Activated CD4-positive, alpha-beta T cell treated with anti-CD3 and anti-CD28 coated beads, Interleukin-2, Interleukin-4, amounts not matched to agents 100 ng/mL and 50 ng/mL, durations not matched to agents 16 hours and 8 hours (primary cell): ENCODE measurements at regions not wholly inside any gene's neighbourhood (a gene's known extent, or its start where the extent isn't known, plus 50 kb on each side); places are given as distances from the start of the nearest gene placed in this dataset.
"Not testable (repeated sequence)": the region's sequence is repeated elsewhere in the genome, so short reads cannot be mapped to it uniquely, and the experiment has no call there.

Source experiments
- DNase-seq: peaks from one replicate; pipeline ENCODE4 v3.0.0-alpha.2; 2020; ENCODE audit warnings: low spot score

DNA sequence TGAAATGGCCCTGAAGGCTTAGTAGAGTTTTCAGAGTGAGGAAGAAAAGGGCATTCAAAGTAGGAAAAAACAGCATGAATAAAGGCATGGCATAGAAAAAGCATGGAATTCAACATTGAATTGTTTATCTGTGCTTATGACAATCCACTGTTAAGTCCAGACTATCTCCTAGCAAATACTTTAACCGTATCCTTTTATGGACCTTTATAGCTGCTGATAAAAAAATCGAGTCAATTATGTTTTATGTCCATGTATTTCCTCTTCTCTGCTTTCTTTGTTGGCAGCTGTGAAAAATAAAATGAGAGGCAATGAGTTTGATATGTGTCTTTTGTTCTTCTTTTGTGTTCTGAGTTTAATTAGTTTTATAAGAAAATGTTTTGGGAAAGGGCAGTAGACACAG, 70.4 kb downstream of the TDRD15 start:
- DNase-seq: no peak

DNA sequence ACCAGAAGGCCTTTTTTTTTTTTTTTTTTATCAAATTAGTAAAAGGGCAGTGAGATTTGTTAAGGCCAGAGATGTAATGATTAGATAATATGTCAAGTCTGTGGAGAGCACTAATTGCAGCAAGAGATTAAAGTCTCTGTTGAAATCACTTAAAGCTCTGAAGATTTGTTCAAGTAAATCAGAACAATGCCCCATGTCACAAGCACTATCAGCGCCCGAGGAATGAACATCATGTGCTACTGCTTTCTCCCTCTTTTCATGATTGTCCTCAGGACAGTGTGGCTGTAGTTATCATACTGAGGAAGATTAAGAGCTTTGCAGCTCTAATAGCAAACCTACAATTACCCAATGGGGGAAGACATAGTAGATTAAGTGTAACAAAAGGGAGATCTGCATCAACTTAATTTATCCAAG, 71.1 kb downstream of the TDRD15 start:
- no peak for DNase-seq

DNA sequence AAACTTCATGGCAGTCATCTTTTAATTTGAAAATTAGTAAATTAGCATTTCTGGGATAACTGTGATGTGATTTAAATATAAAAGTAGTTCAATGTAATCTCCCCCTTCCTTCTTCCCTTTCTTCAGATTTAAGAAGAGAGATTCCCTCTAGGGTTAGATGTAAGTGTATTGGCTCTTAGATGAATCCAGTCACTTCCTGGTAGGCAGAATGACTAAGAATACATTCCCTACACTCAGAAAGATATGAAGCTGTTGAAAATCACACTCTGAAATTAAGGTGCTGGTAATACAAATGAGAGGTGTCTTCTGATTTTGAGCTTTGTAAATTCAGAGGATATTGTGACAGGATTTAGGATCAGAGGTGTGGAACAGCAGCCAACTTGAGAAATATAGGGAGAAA, 71.6 kb downstream of the TDRD15 start:
- no peak for DNase-seq

DNA sequence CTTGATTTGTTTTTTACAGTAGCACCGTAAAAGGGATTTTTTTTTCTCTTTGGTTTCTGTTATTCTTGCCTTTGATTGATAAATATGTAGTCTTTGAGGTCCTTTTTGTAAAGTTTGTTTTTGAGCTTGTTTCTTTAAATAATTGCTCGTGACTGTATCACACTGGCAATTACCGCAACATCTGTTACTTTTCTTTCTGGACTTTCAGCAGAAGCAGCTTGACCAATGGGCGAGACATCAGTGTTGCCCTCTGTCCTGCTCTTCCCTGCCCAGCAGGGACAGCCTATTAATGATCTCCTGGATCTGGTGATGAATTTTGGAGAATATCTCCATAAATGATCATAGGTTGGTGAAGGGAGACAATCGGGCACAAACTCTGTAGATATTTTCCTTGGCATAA, 74.9 kb downstream of the TDRD15 start:
- DNase-seq: no peak

DNA sequence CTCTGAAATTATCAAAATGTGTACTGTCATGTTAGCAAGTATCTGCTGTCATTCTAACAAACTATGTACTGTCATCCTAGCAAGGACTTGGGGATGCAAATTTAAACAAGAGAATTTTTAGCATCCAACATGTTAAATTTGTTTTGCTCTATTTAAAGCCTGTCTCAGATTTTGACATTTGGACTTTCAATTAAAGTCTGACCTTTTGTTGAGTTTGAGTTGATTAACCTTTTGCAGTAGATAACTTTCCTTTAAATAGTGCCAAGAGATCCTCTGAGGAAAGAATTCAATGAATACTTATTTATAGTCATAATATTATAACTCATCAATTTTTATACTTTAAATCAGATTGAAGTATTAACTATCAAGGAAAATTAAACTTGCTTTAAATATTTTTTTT, 80.2 kb downstream of the TDRD15 start:
- DNase-seq: no peak

DNA sequence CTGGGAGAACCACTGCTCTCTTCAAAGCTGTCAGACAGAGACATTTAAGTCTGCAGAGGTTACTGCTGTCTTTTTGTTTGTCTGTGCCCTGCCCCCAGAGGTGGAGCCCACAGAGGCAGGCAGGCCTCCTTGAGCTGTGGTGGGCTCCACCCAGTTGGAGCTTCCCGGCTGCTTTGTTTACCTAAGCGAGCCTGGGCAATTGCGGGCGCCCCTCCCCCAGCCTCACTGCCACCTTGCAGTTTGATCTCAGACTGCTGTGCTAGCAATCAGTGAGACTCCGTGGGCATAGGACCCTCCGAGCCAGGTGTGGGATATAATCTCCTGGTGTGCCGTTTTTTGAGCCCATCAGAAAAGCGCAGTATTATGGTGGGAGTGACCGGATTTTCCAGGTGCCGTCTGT, 90.3 kb downstream of the TDRD15 start:
- DNase-seq: not testable (repeated sequence)

DNA sequence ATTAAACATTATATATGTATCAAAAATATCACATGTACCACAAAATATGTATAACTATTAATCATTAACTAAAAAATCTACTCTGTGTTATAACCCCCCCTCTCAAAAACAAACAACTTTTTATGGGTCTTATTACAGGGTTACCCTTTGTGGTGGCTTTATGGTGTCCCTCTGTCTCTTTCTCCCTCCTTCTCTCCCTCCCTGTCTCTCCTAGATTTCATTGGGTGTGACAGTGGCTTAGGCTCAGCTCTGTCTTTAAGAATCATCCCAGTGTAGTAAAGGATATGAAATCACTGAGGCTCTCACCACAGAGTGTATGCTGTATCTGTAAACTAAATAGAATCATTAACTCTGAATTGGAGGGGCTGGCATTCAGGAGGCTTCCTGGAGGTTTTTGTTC, 93.7 kb downstream of the TDRD15 start:
- no peak for DNase-seq

DNA sequence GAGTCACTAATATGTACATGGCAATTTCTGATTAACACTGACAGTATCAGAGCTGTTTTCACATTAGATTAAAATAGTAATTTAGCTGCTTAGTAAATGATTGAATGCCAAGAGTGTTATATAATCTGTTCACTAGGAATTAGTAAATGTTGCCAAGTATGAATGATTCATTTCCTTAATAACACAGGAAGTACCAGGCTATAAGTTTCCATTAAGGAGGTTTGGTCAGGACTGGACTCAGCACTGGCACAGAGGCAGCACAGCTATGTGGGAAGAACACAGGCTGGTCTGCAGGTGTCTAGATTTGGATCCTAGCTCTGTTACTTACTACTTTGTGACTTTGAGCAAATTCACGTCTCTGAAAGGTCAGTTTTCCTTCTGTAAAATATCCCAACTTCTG, 97.2 kb downstream of the TDRD15 start:
- DNase-seq: no peak

DNA sequence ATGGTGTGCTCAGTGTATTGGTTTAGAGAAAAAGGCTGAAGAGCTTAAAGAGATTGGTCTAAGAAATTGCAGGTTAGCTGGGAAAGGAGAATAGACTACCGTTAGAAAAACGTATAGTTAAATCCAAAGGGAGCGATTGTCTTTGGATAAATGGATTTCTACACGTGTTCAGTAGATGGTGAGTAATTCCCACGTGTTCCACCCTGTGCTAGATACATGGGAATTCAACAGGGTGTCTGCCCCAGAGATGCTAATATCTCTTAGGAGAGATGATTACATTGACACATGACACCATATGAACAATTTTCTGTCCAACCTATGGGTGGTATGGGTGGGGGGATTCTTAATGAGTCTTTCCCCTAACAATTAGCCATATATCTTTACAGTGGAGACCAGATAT, 99.8 kb downstream of the TDRD15 start:
- DNase-seq: no peak

DNA sequence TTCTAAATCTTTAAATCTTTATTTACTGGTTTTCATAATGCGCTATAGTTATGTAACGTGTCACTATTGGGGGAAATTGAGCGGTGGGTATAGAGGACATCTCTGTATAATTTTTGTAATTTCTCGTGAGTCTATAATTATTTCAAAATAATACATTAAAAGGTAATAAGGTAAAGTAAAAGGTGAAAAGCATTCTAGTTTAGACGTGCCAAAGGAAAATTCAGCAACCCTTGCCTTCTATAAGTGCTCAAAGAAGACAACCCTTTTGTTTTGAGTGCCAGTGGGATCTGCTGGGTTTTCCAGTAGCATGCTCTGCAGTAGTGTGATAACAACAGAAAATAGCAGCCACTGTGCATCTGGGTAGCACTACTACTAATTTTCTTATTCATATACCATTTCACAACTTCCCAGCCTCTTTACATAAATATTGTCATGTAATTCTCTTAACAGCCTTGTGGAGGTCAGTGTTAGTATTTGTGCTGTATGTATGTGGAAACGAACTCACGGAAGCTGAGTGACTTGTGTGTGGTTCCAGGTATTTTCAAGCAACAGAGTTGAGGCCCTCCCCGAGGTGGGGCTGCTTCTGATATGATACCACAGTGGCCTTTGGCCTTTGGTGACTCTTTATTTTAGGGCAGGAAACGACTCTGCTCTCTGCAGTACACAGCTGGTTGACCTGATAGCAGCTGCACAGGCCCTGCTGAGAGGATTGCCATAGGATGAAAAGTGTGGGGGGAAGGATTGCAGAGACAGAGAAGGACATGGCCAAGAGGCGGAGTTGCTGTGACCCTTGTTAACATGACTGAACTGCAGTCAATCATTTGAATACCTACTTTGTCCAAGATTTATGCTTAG, 104.5 kb downstream of the TDRD15 start:
- DNase-seq: no peak

DNA sequence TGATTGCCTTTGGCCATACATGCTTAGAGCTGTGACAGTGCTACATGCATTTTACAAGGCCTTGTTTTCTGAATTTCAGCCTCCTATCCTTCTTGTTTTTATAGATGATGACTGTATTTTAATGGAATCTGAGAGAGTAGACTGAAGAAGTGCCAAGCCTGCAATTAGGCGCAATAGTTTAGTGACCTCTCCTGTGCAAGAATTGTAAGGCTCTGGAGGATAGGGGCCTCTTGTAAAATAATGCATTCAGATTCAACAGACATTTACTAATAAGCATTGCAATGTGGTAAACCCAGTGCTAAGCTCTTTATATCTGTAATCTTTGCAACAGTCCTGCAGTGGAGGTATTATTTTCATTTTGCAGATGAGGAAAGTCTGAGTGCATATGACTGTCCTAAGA, 105.5 kb downstream of the TDRD15 start:
- DNase-seq: no peak

DNA sequence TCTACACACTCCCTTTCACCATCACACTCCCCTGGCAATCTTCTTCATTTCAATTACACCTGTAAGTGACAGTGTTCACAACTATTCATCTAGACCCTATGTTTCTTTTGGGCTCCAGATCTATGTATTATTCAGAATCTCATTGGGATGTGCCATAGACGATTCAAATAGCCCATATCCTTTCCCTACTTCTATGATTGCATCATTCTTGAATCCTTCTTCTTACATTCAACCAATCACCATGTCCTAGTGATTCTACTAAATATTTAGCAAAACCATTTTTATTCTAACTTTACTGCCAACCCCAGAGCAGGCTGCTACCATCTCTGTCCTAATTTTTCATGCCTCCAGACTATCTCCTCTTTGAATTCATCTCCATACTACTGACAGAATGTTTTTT, 106.4 kb downstream of the TDRD15 start:
- no peak for DNase-seq

DNA sequence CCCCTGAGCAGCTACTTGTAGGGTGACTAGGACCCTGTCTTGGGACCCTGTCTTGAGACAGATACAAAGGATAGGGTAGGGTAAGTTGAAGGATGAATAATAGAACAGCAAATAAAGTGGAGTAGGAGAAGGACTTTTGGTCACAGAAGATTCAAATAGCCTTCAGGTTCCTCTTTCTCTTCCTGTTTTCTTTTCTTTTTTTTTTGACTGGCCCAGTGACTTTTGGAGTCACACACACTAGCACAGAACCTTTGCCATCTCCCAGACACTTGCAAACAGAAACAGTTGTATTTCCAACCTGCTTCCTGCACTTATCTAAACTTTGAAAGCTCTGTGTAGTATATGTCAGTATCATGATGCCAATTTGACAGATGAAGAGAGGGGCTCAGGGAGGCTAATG, 108.2 kb downstream of the TDRD15 start:
- no peak for DNase-seq

DNA sequence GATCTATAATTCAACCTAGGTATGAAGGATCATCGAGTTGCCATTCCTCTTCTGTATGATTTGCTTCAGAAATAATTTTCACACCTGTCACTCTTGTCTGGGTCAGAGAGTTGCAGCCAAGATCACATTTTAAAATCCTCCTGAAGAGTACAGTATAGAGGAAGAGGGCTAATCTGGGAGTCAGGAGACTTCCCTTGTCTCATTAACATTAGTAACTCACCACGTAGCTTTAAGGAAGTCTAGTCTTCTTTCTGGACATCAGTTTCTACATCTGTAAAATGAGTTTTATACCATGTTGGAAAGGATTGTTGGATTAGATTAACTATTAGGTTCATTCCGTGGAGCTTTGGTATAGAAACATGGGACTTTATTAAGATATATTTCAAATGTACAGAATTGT, 109.4 kb downstream of the TDRD15 start:
- no peak for DNase-seq

DNA sequence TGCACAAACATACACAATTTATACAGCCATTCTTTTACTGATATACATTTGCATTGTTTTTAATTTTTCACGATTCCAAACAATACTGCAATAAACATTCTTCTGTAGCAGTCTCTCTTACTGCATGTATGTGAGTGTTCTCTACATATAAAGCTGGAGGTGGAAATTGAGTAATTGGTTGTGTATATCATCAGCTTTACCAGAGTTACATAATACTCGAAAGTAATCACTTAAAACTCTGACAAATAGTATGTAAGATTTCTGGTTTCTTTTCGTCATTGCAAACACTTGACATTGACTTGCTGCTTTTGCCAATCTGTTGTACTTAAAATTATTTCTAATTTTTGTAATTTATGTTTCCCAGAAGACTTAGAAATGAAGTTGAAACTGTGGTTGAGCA, 110.2 kb downstream of the TDRD15 start:
- no peak for DNase-seq

DNA sequence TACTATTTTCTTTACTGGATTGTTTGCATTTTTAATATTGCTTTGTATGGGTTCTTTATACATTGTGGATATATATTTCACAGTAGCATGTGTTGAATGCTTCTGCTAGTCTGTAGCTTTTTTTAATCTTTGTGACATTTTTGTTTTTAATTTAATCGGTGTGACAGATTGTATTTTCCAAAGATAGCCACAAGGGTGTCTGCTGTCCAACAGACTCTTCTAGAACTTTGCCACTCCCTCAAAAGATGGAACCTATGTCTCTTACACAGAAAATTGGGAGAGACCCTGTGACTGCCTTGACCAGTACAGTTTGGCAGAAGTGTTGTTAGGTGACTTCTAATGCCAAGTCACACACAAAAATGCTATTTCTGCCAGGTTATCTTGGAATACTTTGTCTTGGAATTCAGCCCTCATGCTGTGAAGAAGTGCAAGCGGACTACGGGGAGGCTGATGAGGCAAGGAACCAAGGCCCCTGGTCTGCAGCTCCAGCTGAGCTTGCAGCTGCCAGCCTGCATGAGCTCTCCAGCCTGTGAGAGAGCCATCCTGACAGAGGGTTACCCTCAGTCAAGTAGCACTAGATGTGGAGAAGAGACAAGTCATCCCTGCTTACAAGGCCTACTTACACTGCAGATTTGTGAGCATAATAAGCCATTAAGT, 110.8 kb downstream of the TDRD15 start:
- no peak for DNase-seq

DNA sequence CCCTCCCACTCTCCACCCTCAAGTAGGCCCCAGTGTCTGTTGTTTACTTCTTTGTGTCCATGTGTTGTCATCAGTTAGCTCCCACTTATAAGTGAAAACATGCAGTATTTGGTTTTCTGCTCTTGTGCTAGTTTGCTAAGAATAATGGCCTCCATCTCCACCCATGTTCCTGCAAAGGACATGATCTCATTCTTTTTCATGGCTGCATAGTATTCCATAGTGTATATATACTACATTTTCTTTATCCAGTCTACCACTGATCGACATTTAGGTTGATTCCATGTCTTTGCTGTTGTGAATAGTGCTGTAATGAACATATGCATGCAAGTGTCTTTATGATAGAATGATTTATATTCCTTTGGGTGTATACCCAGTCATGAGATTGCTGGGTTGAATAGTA, 116.0 kb downstream of the TDRD15 start:
- DNase-seq: not testable (repeated sequence)

DNA sequence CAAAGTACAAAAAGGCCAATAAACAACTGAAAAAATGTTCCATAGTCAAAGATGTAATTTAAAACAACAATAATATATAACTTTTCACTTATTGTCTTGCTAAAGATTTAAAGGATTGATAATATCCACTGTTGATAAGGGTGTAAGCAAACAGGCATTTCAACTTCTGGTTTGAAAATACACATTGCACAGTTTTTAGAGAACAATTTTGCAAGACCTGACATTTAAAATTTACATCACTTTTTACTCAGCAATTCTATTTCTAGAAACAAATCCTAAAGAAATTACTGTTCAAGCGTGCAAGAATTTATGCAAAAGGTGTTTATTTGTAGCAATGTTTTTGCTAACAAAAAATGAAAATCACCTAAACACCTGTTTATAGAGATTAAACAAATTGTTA, 120.4 kb downstream of the TDRD15 start:
- DNase-seq: no peak

DNA sequence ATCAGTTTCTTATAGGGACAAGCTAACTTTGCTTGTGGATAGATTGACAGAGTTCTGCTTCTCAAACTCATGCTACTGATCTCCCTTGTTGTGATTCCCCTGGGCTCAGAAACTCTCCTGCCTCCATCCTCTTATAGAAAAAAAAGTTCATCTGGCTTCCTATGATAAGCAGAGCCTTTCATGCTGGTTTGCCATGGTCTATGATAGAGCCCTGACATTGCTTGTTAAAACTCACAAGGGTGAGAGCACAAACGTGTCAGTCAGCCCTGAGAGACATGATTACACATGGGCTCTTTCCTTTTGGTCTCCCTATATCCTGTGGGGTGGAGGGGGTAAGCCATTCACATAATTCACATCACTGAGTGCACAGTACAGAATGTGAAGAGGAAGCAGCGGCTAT, 121.8 kb downstream of the TDRD15 start:
- no peak for DNase-seq

DNA sequence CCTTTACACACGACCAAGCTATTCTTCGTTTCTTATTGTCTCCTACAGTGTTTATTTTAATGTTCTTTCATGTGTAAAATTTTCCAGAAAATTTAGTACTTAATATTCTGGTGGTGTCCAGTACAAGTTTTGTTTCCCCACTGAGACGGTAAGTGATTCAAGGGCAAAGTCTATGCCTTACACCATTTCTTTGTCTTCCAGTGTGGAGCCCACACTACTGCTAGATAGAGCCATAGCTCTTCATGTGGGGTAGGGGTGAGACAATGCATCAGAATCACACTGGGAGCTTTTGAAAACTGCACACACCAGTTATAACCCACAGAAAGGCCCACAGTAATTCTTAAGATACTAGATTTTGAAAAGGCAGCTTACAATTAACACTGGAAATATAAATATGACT, 125.6 kb downstream of the TDRD15 start:
- no peak for DNase-seq

DNA sequence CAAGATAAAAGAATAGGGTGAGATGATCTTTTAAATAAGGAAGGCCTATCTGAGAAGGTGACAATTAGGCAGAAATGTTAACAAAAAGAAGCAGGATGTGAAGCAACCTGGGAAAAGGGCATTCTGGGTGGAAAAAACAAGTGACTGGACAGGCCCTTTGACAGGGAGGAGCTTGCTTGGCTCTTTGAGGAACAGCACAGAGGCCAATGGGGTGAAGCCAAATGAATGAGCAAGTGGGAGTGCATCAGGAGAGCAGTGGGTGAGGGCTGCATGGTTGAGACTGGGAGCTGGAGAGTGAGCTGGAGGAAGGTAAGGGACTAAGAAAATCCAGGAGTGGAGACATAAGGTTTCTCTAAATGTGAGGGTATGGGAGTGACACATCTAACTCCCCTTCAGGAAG, 126.9 kb downstream of the TDRD15 start:
- DNase-seq: no peak

DNA sequence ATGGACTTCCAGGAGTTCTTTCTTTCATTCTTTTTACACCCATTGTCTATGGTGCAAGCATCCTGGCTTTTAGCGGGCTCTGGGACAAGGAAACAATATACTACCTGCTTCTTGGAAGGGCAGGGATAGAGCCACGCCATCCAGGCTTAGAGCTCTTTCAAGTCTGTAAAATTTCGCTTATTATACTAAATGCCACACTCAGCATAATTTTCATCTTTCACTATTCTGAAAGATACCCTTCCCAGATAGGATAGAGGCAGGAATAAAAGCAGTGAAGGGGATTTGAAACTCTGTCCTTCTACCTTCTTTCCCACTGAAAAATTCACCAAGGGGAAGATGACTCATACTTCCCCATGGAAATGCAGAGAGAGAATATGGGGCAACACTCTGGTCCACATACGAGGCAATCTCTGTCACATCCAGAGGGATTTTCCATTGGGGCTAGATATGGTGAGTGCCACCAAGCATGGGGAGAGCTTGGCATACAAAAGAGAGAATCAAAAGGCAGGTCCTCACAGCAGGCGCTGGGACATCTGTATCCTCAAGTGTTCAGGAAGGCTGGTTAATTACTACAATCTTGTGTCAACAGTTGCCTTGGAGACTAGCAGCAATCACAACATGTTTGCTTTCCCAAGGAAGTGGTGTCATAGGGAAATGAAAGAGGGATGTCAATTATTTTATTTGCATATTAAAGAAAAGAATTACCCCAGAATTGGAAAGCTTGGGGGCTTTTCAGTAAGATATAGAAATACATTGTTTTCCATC, 127.6 kb downstream of the TDRD15 start:
- DNase-seq: no peak
